CD4-positive, alpha-beta T cell treated with Interleukin-21 for 1 hour (primary cell): ENCODE measurements at regions not wholly inside any gene's neighbourhood (a gene's known extent, or its start where the extent isn't known, plus 50 kb on each side); places are given as distances from the start of the nearest gene placed in this dataset.

ENCODE experiments used
- DNase-seq: peaks from one replicate; pipeline ENCODE4 v3.0.0-alpha.2; 2020

- DNase-seq: no peak
Measured at GRCh38 chr7:32428546-32428945, 61.6 kb downstream of the LSM5 start.

- DNase-seq: peak; percentile 35
Measured at GRCh38 chr7:32427769-32428291, 62.4 kb downstream of the LSM5 start.

- DNase-seq: no peak
Measured at GRCh38 chr7:32416846-32417245, 73.3 kb downstream of the LSM5 start.

GRCh38 chr7:32415936-32416335, 74.2 kb downstream of the LSM5 start:
- DNase-seq: no peak

GRCh38 chr7:32415519-32415918, 74.7 kb downstream of the LSM5 start:
- DNase-seq: no peak

GRCh38 chr7:32412471-32412870, 77.7 kb downstream of the LSM5 start:
- no peak for DNase-seq

- no peak for DNase-seq
Measured at GRCh38 chr7:32410545-32410944, 79.6 kb downstream of the LSM5 start.

- DNase-seq: no peak
Measured at GRCh38 chr7:32406386-32406785, 83.8 kb downstream of the LSM5 start.

GRCh38 chr7:32403463-32404229, 86.5 kb downstream of the LSM5 start:
- DNase-seq: no peak

GRCh38 chr7:32400676-32401075, 89.5 kb downstream of the LSM5 start:
- no peak for DNase-seq

- no peak for DNase-seq
Measured at GRCh38 chr7:32399311-32399710, 90.9 kb downstream of the LSM5 start.

GRCh38 chr7:32395168-32395567, 95.0 kb downstream of the LSM5 start:
- no peak for DNase-seq

- DNase-seq: no peak
Measured at GRCh38 chr7:32393861-32394260, 96.3 kb downstream of the LSM5 start.

GRCh38 chr7:32390210-32390609, 100.0 kb downstream of the LSM5 start:
- DNase-seq: no peak

GRCh38 chr7:32385316-32385956, 104.7 kb downstream of the LSM5 start:
- no peak for DNase-seq

- DNase-seq: no peak
Measured at GRCh38 chr7:32381024-32381601, 109.1 kb downstream of the LSM5 start.

- no peak for DNase-seq
Measured at GRCh38 chr7:32379510-32380112, 110.6 kb downstream of the LSM5 start.

- DNase-seq: no peak
Measured at GRCh38 chr7:32378988-32379387, 111.2 kb downstream of the LSM5 start.

GRCh38 chr7:32364581-32364980, 125.6 kb downstream of the LSM5 start:
- DNase-seq: no peak

GRCh38 chr7:32360127-32360526, 130.1 kb downstream of the LSM5 start:
- DNase-seq: no peak

- DNase-seq: no peak
Measured at GRCh38 chr7:32357535-32358277, 132.5 kb downstream of the LSM5 start.

GRCh38 chr7:32347244-32347828, 142.8 kb downstream of the LSM5 start:
- DNase-seq: peak; percentile 3
